ENCODE measurements at regions not wholly inside any gene's neighbourhood (a gene's known extent, or its start where the extent isn't known, plus 50 kb on each side); places are given as distances from the start of the nearest gene placed in this dataset.

GRCh38 chr11:17148536-17148935 is 59.2 kb downstream of the PIK3C2A start:
- Histone ChIP-seq H4K20me1 (ENCODE audit: insufficient read depth, low read length) (peaks cover 6% of the 10 kb centered on the region), H3K36me3 (ENCODE audit: insufficient read depth, low read length) (peaks cover 11% of the 10 kb centered on the region), H3K9me3 (ENCODE audit: insufficient read depth, low read depth, low read length) (no peaks in the 10 kb centered on the region), H3K4me2 (ENCODE audit: low read length) (no peak overlapping the region), H3K27ac (ENCODE audit: low read depth, low read length) (no peak overlapping the region), H3K9ac (ENCODE audit: low read length) (no peak overlapping the region), H3K4me1 (ENCODE audit: insufficient read depth, low read length) (no peaks in the 10 kb centered on the region), H3K4me3 (ENCODE audit: insufficient read depth, low read depth, low read length) (no peak overlapping the region), H3K79me2 (ENCODE audit: insufficient read depth, low read length) (no peaks in the 10 kb centered on the region), H2AFZ (ENCODE audit: low read depth, low read length) (no peak overlapping the region), H3K27me3 (ENCODE audit: insufficient read depth, low read length) (no peaks in the 10 kb centered on the region)
- Mint-ChIP-seq H3K4me3 (ENCODE audit: unreplicated experiment) (no peak overlapping the region), H3K9me3 (ENCODE audit: unreplicated experiment) (no peaks in the 10 kb centered on the region), H3K36me3 (ENCODE audit: low read depth, unreplicated experiment) (peaks cover 3% of the 10 kb centered on the region), H3K27me3 (ENCODE audit: low read depth, unreplicated experiment) (no peaks in the 10 kb centered on the region), H3K4me1 (ENCODE audit: low read depth, unreplicated experiment) (peaks cover 4% of the 10 kb centered on the region), H3K27ac (ENCODE audit: unreplicated experiment) (no peak overlapping the region)
- TF ChIP-seq EZH2 (IDR thresholded peaks at IDR 0.05; ENCODE audit: insufficient read depth, low read length) (no peak), CTCF (IDR thresholded peaks at IDR 0.05; ENCODE audit: insufficient read depth, low read depth, low read length) (no peak)
- no peak for FAIRE-seq
- DNase-seq (ENCODE audit: low read depth): peak; percentile 30

GRCh38 chr11:17145972-17146371 is 61.8 kb downstream of the PIK3C2A start:
- no peak overlapping the region for H3K4me3 Mint-ChIP-seq (ENCODE audit: unreplicated experiment)
- no peak for DNase-seq (ENCODE audit: low read depth)

More at GRCh38 chr11:17145972-17146371, 61.8 kb downstream of the PIK3C2A start:
- Histone ChIP-seq H3K36me3 (ENCODE audit: insufficient read depth, low read length) (peaks cover 17% of the 10 kb centered on the region), H3K9me3 (ENCODE audit: insufficient read depth, low read depth, low read length) (no peaks in the 10 kb centered on the region), H2AFZ (ENCODE audit: low read depth, low read length) (no peak overlapping the region), H3K4me2 (ENCODE audit: low read length) (no peak overlapping the region), H4K20me1 (ENCODE audit: insufficient read depth, low read length) (no peaks in the 10 kb centered on the region), H3K9ac (ENCODE audit: low read length) (no peak overlapping the region), H3K4me3 (ENCODE audit: insufficient read depth, low read depth, low read length) (no peak overlapping the region), H3K27me3 (ENCODE audit: insufficient read depth, low read length) (no peaks in the 10 kb centered on the region), H3K27ac (ENCODE audit: low read depth, low read length) (no peak overlapping the region), H3K79me2 (ENCODE audit: insufficient read depth, low read length) (no peaks in the 10 kb centered on the region), H3K4me1 (ENCODE audit: insufficient read depth, low read length) (no peaks in the 10 kb centered on the region)
- peaks cover 7% of the 10 kb centered on the region for H3K36me3 Mint-ChIP-seq (ENCODE audit: low read depth, unreplicated experiment)
- H3K27me3 Mint-ChIP-seq (ENCODE audit: low read depth, unreplicated experiment): no peaks in the 10 kb centered on the region
- no peak overlapping the region for H3K27ac Mint-ChIP-seq (ENCODE audit: unreplicated experiment)
- no peaks in the 10 kb centered on the region for H3K4me1 Mint-ChIP-seq (ENCODE audit: low read depth, unreplicated experiment)
- FAIRE-seq: no peak
- H3K9me3 Mint-ChIP-seq (ENCODE audit: unreplicated experiment): no peaks in the 10 kb centered on the region
- TF ChIP-seq EZH2 (IDR thresholded peaks at IDR 0.05; ENCODE audit: insufficient read depth, low read length) (no peak), CTCF (IDR thresholded peaks at IDR 0.05; ENCODE audit: insufficient read depth, low read depth, low read length) (no peak)

Measured in astrocyte (in vitro differentiated cells and primary cell).